Heart right ventricle (tissue), 16 donors: ENCODE measurements at regions not wholly inside any gene's neighbourhood (a gene's known extent, or its start where the extent isn't known, plus 50 kb on each side); places are given as distances from the start of the nearest gene placed in this dataset.

ENCODE experiments used
- ATAC-seq, 8 donors: fragments of 200-7000 bp; cut with Tn5 transposase; one replicate each; pipeline ENCODE4 v1.9.1; 2020; ENCODE audit warnings: mild to moderate bottlenecking in 8 of 8, moderate library complexity in 8 of 8, moderate number of reproducible peaks in 1 of 8
- DNase-seq, 2 donors: peaks; one replicate each; pipeline ENCODE4 v3.0.0-alpha.2; 2020
- H3K27ac ChIP-seq, 10 donors: fragments of 200-600 bp; sonication (generic) in 2 of 10; one replicate each; pipeline versions ENCODE4 v1.5.0 to v1.8.0; 2020 to 2022; ENCODE audit warnings: mild to moderate bottlenecking in 3 of 10
- H3K27me3 ChIP-seq, 7 donors: fragments of 200-600 bp; one replicate each; pipeline ENCODE4 v1.8.0; 2021 to 2022; ENCODE audit warnings: mild to moderate bottlenecking in 2 of 7
- H3K36me3 ChIP-seq, 9 donors: fragments of 200-600 bp; sonication (generic) in 1 of 9; one replicate each; pipeline versions ENCODE4 v1.5.0 to v1.8.0; 2020 to 2022; ENCODE audit warnings: mild to moderate bottlenecking in 2 of 9
- H3K4me1 ChIP-seq, 9 donors: fragments of 200-600 bp; sonication (generic) in 1 of 9; one replicate each; pipeline versions ENCODE4 v1.5.0 to v1.8.0; 2020 to 2022; ENCODE audit warnings: mild to moderate bottlenecking in 4 of 9
- H3K4me3 ChIP-seq, 10 donors: fragments of 200-600 bp; sonication (generic) in 2 of 10; one replicate each; pipeline versions ENCODE4 v1.5.0 to v1.8.0; 2020 to 2022; ENCODE audit warnings: mild to moderate bottlenecking in 7 of 10, moderate library complexity in 2 of 10
- H3K9me3 ChIP-seq, 11 donors: fragments of 200-600 bp in 10 of 11; sonication (generic) in 2 of 11; one replicate each; pipeline versions ENCODE4 v1.5.0 to v1.8.0; 2013 to 2022; ENCODE audit warnings: mild to moderate bottlenecking in 2 of 11, control low read depth in 1 of 11, moderate library complexity in 1 of 11
- CTCF ChIP-seq, 9 donors: fragments of 200-600 bp; sonication (generic) in 2 of 9; IDR thresholded peaks; one replicate each; pipeline versions ENCODE4 v1.5.0 to v1.8.0; 2021 to 2022; ENCODE audit warnings: antibody characterized with exemption in 9 of 9, mild to moderate bottlenecking in 5 of 9, moderate library complexity in 1 of 9
- WGBS, 2 donors: extraction: QIAGEN DNeasy Blood & Tissue Kit; methylation state at CpG; one replicate each; pipeline ENCODE4 v1.1.7; 2013; ENCODE audit warnings: inconsistent platforms in 1 of 2; 5-methylcytosine and 5-hydroxymethylcytosine counted together
- intact Hi-C, 10 donors: fragments of 100-400 bp; cut with DNase I; formaldehyde crosslinking; loops; one replicate each; pipeline versions ENCODE4 v1.11.1 to v1.14.2; 2022
- donor health status: Arrhythmogenic right ventricular cardiomyopathy.
- donor health status: ischemic (EF 13 %, LVEDD 7.1; RV severe dilation, severe dysfunction).
- donor health status: healthy with polysubstance abuse.
- donor health status: DM: no; HTN: yes; CAD: no.
- donor health status: DM: no; HTN: no; CAD: no.
- donor health status: ischemic (EF 25% LVEDD 6.9; RV normal size, moderate dysfunction).
- donor health status: ischemic (EF 25% LVEDD 5.7; RV mildly dilated, moderate dysfunction).
- donor health status: healthy.
- donor health status: DM: yes; HTN: yes; CAD: no.
- donor health status: Ischemic cardiomyopathy.
- donor health status: ischemic (EF 35%, LVEDD 5.7; RV mildly dilated, moderate dysfunction).
- donor health status: nonischemic (EF 11% LVEDD 7.7; RV severe dilation, severe dysfunction).
- donor health status: DM: yes; HTN: yes; CAD: no.
- donor health status: PGD.
- donor health status: ischemic (EF 29% LVEDD 5.4; RV normal size, mild dysfunction).
- donor health status: nonischemic (EF 23%, LVEDD 6.1; RV moderate dilation, normal function).

GRCh38 chr4:28942631-28943030, 1777.5 kb upstream of the PCDH7 start:
- H3K27me3 ChIP-seq, result no peaks in the 10 kb centered on the region
- intact Hi-C loops, result no loop called here
- no peak for TF ChIP-seq CTCF (IDR thresholded peaks at IDR 0.05)
- no peaks in the 10 kb centered on the region for H3K36me3 ChIP-seq
- no peak for DNase-seq
- no peak overlapping the region for H3K4me3 ChIP-seq
- no peak overlapping the region for H3K27ac ChIP-seq
- H3K4me1 ChIP-seq, result no peaks in the 10 kb centered on the region
- peaks cover 0 to 16% (median 0%) of the 10 kb centered on the region in 11 donors for H3K9me3 ChIP-seq
- ATAC-seq, result no peak

DNA sequence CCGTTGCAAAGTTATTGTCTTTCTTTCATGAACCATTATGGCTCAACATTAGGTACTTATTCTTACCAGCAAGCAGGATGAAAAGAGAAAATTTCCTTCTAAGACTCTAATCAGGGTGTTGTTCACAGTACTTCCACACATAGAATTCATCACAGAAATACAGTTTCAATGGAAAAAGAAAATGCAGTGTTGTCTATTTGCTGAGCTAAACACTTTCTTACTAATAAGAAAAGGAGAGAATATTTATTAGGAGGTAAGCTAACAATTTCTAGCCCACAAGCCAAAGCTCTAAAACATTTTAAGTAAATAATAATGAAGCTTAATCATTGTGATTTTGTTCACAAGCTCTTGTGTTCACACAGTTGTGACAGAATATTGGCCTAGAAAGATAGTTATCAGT, 1772.8 kb upstream of the PCDH7 start:
- Histone ChIP-seq H3K4me3 (no peak overlapping the region), H3K36me3 (no peaks in the 10 kb centered on the region), H3K4me1 (no peaks in the 10 kb centered on the region), H3K9me3 (peaks cover 0 to 16% (median 0%) of the 10 kb centered on the region in 11 donors), H3K27me3 (no peaks in the 10 kb centered on the region), H3K27ac (no peak overlapping the region)
- DNase-seq (no peak), ATAC-seq (no peak)
- 64 to 69% methylated on average over 1 of the region's 1 CpG for WGBS, 2 donors
- TF ChIP-seq CTCF (IDR thresholded peaks at IDR 0.05), result no peak
- intact Hi-C loops, result no loop called here

- ATAC-seq, result no peak
- intact Hi-C loops, result no loop called here
- WGBS, 2 donors, result 56 to 70% methylated on average over 2 of the region's 2 CpGs
These were observed 1771.7 kb upstream of the PCDH7 start for GRCh38 chr4:28948501-28948900.

GRCh38 chr4:28966982-28967381, 1753.2 kb upstream of the PCDH7 start:
- WGBS, 2 donors, result 67 to 71% methylated on average over 4 of the region's 4 CpGs
- no peaks in the 10 kb centered on the region for H3K36me3 ChIP-seq
- ATAC-seq (no peak), DNase-seq (no peak)
- no peaks in the 10 kb centered on the region for H3K9me3 ChIP-seq
- H3K27me3 ChIP-seq, result no peaks in the 10 kb centered on the region
- H3K4me1 ChIP-seq, result no peaks in the 10 kb centered on the region
- no peak overlapping the region for H3K27ac ChIP-seq
- H3K4me3 ChIP-seq, result no peak overlapping the region
- TF ChIP-seq CTCF (IDR thresholded peaks at IDR 0.05), result no peak
- intact Hi-C loops, result no loop called here

More at GRCh38 chr4:28948501-28948900, 1771.7 kb upstream of the PCDH7 start:
- Histone ChIP-seq H3K4me3 (no peak overlapping the region), H3K4me1 (no peaks in the 10 kb centered on the region), H3K36me3 (no peaks in the 10 kb centered on the region), H3K27ac (no peak overlapping the region), H3K27me3 (no peaks in the 10 kb centered on the region), H3K9me3 (peaks cover 0 to 15% (median 0%) of the 10 kb centered on the region in 11 donors)
- TF ChIP-seq CTCF (IDR thresholded peaks at IDR 0.05), result no peak
- no peak for DNase-seq
